Natural killer cell (primary cell): ENCODE measurements at regions not wholly inside any gene's neighbourhood (a gene's known extent, or its start where the extent isn't known, plus 50 kb on each side); places are given as distances from the start of the nearest gene placed in this dataset.

Source experiments
- ATAC-seq, 3 donors: fragments of 150-1000 bp in 2 of 3; fragments of 200-7000 bp in 1 of 3; cut with Tn5 transposase; 1 replicate in 1 of 3; 2 replicates in 2 of 3; pipeline ENCODE4 v1.10.0; 2021; ENCODE audit warnings: mild to moderate bottlenecking in 2 of 3, moderate library complexity in 2 of 3
- DNase-seq, 2 donors: peaks; one replicate each; pipeline versions ENCODE4 v3.0.0 to v3.0.0-alpha.2; 2013 to 2021; ENCODE audit warnings: mixed read lengths in 1 of 2
- H3K27ac ChIP-seq: one replicate; pipeline ENCODE4 v1.5.1; 2013; ENCODE audit warnings: mild to moderate bottlenecking, low read length
- H3K27me3 ChIP-seq: one replicate; pipeline ENCODE4 v1.6.1; 2013; ENCODE audit warnings: low read length; ENCODE audit not compliant: control insufficient read depth, insufficient read depth
- H3K36me3 ChIP-seq: one replicate; pipeline ENCODE4 v1.6.1; 2013; ENCODE audit warnings: low read length; ENCODE audit not compliant: control insufficient read depth, insufficient read depth
- H3K4me1 ChIP-seq: one replicate; pipeline ENCODE4 v1.6.1; 2013; ENCODE audit warnings: low read length; ENCODE audit not compliant: control insufficient read depth, insufficient read depth
- H3K4me3 ChIP-seq: one replicate; pipeline ENCODE4 v1.5.1; 2013; ENCODE audit warnings: low read length
- H3K9me3 ChIP-seq: one replicate; pipeline ENCODE4 v1.6.1; 2013; ENCODE audit warnings: low read length; ENCODE audit not compliant: control insufficient read depth, insufficient read depth
- H3K27ac Mint-ChIP-seq, 2 donors: one replicate each; pipeline ENCODE4 v1.8.0; 2022; ENCODE audit warnings: mild to moderate bottlenecking in 2 of 2, mixed read lengths in 2 of 2, moderate library complexity in 1 of 2
- H3K27me3 Mint-ChIP-seq, 2 donors: one replicate each; pipeline ENCODE4 v1.8.0; 2022; ENCODE audit warnings: low read depth in 2 of 2, mixed read lengths in 2 of 2
- H3K36me3 Mint-ChIP-seq: one replicate; pipeline ENCODE4 v1.8.0; 2022; ENCODE audit warnings: mixed read lengths
- H3K4me1 Mint-ChIP-seq, 2 donors: one replicate each; pipeline ENCODE4 v1.8.0; 2022; ENCODE audit warnings: mixed read lengths in 2 of 2
- H3K4me3 Mint-ChIP-seq: one replicate; pipeline ENCODE4 v1.8.0; 2022; ENCODE audit warnings: mild to moderate bottlenecking, moderate library complexity, mixed read lengths
- H3K9me3 Mint-ChIP-seq, 2 donors: one replicate each; pipeline ENCODE4 v1.8.0; 2022; ENCODE audit warnings: mixed read lengths in 2 of 2
- WGBS: methylation state at CpG from one replicate; pipeline ENCODE4 v1.1.7; 2013; ENCODE audit warnings: missing lambda C conversion rate; ENCODE audit not compliant: insufficient coverage; 5-methylcytosine and 5-hydroxymethylcytosine counted together
- intact Hi-C: fragments of 100-400 bp; cut with micrococcal nuclease; formaldehyde crosslinking; loops from one replicate; pipeline ENCODE4 v1.14.2; 2022
- TF ChIP-seq, protein P1 (sequence below): fragments of 200-600 bp; IDR thresholded peaks from one replicate; pipeline ENCODE4 v1.8.0; 2022; ENCODE audit warnings: antibody characterized with exemption

DNA sequence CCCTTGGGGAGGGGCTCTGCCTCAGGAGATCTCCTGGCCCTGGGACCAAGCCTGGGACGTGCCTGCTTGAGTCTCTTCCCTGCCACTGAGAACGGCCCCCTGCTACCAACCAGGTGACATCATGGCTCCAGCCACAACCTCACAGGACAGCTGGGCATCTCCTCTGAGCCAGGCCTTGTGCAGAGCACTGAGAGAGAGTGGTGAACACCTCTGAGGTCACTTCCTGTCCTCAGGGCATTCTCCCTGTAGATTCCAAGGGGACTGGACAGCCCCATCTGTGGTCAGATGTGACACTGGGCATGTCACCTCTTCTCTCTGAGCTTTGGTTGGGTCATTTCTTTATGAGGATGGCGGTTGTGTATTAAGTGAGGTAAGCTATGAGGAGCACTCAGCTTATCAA is 172.0 kb downstream of the MELK start:
- H3K9me3 ChIP-seq, result no peaks in the 10 kb centered on the region
- H3K27me3 Mint-ChIP-seq, result peaks cover 42 to 69% of the 10 kb centered on the region in 2 donors
- H3K4me1 ChIP-seq, result peaks cover 4% of the 10 kb centered on the region
- H3K4me3 Mint-ChIP-seq, result no peak overlapping the region
- H3K9me3 Mint-ChIP-seq, result no peaks in the 10 kb centered on the region
- H3K4me1 Mint-ChIP-seq, result peaks cover 5 to 6% of the 10 kb centered on the region in 2 donors
- ATAC-seq (no peak), DNase-seq (no peak)
- TF ChIP-seq, protein P1, sequence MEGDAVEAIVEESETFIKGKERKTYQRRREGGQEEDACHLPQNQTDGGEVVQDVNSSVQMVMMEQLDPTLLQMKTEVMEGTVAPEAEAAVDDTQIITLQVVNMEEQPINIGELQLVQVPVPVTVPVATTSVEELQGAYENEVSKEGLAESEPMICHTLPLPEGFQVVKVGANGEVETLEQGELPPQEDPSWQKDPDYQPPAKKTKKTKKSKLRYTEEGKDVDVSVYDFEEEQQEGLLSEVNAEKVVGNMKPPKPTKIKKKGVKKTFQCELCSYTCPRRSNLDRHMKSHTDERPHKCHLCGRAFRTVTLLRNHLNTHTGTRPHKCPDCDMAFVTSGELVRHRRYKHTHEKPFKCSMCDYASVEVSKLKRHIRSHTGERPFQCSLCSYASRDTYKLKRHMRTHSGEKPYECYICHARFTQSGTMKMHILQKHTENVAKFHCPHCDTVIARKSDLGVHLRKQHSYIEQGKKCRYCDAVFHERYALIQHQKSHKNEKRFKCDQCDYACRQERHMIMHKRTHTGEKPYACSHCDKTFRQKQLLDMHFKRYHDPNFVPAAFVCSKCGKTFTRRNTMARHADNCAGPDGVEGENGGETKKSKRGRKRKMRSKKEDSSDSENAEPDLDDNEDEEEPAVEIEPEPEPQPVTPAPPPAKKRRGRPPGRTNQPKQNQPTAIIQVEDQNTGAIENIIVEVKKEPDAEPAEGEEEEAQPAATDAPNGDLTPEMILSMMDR, result no peak
- 61% methylated on average over 3 of the region's 3 CpGs for WGBS
- no peaks in the 10 kb centered on the region for H3K36me3 Mint-ChIP-seq
- H3K27ac Mint-ChIP-seq, result no peak overlapping the region
- no peaks in the 10 kb centered on the region for H3K36me3 ChIP-seq
- intact Hi-C loops, result no loop called here
- no peak overlapping the region for H3K27ac ChIP-seq
- H3K4me3 ChIP-seq, result no peak overlapping the region
- H3K27me3 ChIP-seq, result peaks cover 10% of the 10 kb centered on the region

DNA sequence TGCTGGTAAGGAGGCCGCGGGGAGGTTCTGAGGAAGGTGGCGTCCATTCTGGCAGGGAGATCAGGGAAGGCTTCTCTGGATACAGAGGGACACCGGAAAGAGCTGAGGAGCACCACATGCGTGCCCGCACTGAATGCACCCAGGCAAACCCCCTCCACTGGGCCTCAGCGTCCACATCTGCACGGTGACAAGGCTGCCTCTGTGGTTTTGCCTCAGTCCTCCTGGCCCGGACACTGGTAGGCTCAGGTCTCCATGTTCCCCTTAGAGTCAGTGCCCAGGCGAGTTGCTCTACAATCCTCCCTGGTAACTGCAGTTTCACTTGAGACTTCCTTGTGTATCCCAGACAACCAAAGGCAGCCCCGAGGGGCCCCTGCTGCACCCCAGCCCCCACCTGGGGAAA is 173.3 kb downstream of the MELK start:
- DNase-seq, result no peak
- H3K36me3 ChIP-seq, result no peaks in the 10 kb centered on the region
- H3K27ac ChIP-seq, result no peak overlapping the region
- no peaks in the 10 kb centered on the region for H3K9me3 Mint-ChIP-seq
- H3K4me3 ChIP-seq, result no peak overlapping the region
- peaks cover 36 to 69% of the 10 kb centered on the region in 2 donors for H3K27me3 Mint-ChIP-seq
- H3K27ac Mint-ChIP-seq, result no peak overlapping the region
- ATAC-seq, result no peak
- no peak overlapping the region for H3K4me3 Mint-ChIP-seq
- H3K4me1 Mint-ChIP-seq, result peaks cover 0 to 5% of the 10 kb centered on the region in 2 donors
- H3K27me3 ChIP-seq, result peaks cover 6% of the 10 kb centered on the region
- intact Hi-C loops, result no loop called here
- no peaks in the 10 kb centered on the region for H3K36me3 Mint-ChIP-seq
- 83% methylated on average over 11 of the region's 11 CpGs for WGBS
- H3K4me1 ChIP-seq, result no peaks in the 10 kb centered on the region
- H3K9me3 ChIP-seq, result no peaks in the 10 kb centered on the region
- TF ChIP-seq, protein P1, result no peak

DNA sequence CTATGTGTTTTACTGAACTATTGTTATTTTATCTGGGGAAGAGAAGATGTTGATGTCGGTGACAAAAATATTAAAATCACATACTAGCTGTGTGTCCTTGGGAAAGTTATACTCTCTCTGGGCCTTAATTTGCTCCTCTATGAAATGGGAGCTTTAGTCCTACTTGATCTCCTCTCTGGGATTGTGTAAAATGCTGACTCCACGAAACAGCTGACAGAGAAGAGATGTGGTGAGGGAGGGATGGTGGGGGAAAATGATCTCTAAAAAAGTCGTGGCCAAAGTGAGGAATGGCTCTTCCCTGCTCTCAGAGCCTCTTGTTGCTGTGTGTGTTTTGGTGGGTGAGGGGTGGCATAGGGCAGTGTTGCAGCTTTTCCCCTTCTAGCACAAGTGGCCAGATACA is 173.7 kb downstream of the MELK start:
- no peak overlapping the region for H3K27ac Mint-ChIP-seq
- WGBS, result 49% methylated on average over 2 of the region's 3 CpGs
- peaks cover 32 to 66% of the 10 kb centered on the region in 2 donors for H3K27me3 Mint-ChIP-seq
- H3K4me1 Mint-ChIP-seq, result peaks cover 0 to 5% of the 10 kb centered on the region in 2 donors
- intact Hi-C loops, result no loop called here
- no peaks in the 10 kb centered on the region for H3K36me3 Mint-ChIP-seq
- H3K9me3 Mint-ChIP-seq, result no peaks in the 10 kb centered on the region
- H3K4me1 ChIP-seq, result no peaks in the 10 kb centered on the region
- no peak overlapping the region for H3K4me3 Mint-ChIP-seq
- TF ChIP-seq, protein P1, result no peak
- H3K4me3 ChIP-seq, result no peak overlapping the region
- ATAC-seq, result no peak
- no peaks in the 10 kb centered on the region for H3K36me3 ChIP-seq
- DNase-seq, result no peak
- peaks cover 6% of the 10 kb centered on the region for H3K27me3 ChIP-seq
- H3K9me3 ChIP-seq, result no peaks in the 10 kb centered on the region
- H3K27ac ChIP-seq, result no peak overlapping the region

DNA sequence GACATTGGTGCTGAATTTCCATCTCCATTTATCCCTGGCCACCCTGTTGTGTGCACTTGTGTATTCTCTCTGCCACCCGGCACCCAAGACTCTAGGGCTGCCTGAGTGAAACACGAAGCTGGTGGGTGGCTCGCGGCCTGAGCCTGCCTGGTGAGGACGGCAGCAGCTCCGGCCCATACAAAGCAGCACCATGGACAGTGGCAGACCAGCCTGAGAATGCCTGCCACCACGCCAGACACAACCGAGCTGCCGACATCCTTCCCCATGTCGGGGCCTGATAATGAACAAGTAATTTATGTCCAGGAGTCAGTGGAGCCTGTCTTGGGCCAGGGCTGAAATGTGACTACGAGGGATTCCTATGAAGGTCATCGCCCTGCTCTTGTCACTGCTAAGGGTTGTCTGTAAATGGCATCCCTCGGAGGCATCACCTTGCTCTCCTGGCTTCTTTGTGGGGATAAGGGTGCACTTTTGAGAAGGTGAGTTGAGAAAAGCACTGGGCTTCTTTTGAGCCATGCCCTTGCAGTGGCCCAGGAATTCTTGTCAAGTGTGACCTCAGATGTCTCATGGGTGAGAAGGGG is 175.7 kb downstream of the MELK start:
- H3K27me3 ChIP-seq, result peaks cover 6% of the 10 kb centered on the region
- H3K4me1 ChIP-seq, result no peaks in the 10 kb centered on the region
- Mint-ChIP-seq H3K4me1 (peaks cover 0 to 5% of the 10 kb centered on the region in 2 donors), H3K27me3 (peaks cover 30 to 48% of the 10 kb centered on the region in 2 donors), H3K36me3 (no peaks in the 10 kb centered on the region), H3K27ac (no peak overlapping the region), H3K9me3 (no peaks in the 10 kb centered on the region), H3K4me3 (no peak overlapping the region)
- no peaks in the 10 kb centered on the region for H3K9me3 ChIP-seq
- peak in 1 of 2 donors; percentile 35 for DNase-seq
- no peak overlapping the region for H3K27ac ChIP-seq
- TF ChIP-seq, protein P1, result no peak
- peak in 2 of 3 donors; percentile 47 to 50 for ATAC-seq
- H3K36me3 ChIP-seq, result no peaks in the 10 kb centered on the region
- WGBS, result 23% methylated on average over 13 of the region's 13 CpGs
- intact Hi-C loops, result no loop called here
- no peak overlapping the region for H3K4me3 ChIP-seq
